IMR-90 (cell line): ENCODE measurements at regions not wholly inside any gene's neighbourhood (a gene's known extent, or its start where the extent isn't known, plus 50 kb on each side); places are given as distances from the start of the nearest gene placed in this dataset.

Experiments
- ATAC-seq: fragments of 200-7000 bp; cut with Tn5 transposase; 2 replicates; pipeline ENCODE4 v1.9.1; 2020; ENCODE audit warnings: low read depth, mild to moderate bottlenecking, moderate library complexity
- BruUV-seq: library from RNA; stranded (reverse); fragments of 400-500 nt; replicated peaks from 2 replicates; lab custom pipeline; 2021; lab: Mats Ljungman, UMichigan
- CTCF ChIA-PET: fragments of 300-600 bp; formaldehyde crosslinking; extraction: SDS; loops from one replicate; lab custom pipeline; 2021; ENCODE audit warnings: antibody characterized with exemption; lab: Yijun Ruan, JAX
- POLR2A ChIA-PET: fragments of 300-600 bp; sonication (Branson Sonifier 250); formaldehyde crosslinking; loops from one replicate; lab custom pipeline; 2022; ENCODE audit warnings: antibody characterized with exemption; ENCODE audit not compliant: unreplicated experiment; lab: Charles Lee
- DNase-seq: peaks from one replicate; pipeline ENCODE4 v3.0.0; 2013
- H2AFZ ChIP-seq: replicated peaks from 2 replicates; pipeline ENCODE3; 2013; ENCODE audit warnings: low read length, mild to moderate bottlenecking; ENCODE audit not compliant: poor library complexity
- H2AK5ac ChIP-seq: 2 replicates; pipeline ENCODE4 v1.6.1; 2013; ENCODE audit warnings: low read depth, low read length, inconsistent platforms
- H2AK9ac ChIP-seq: replicated peaks from 2 replicates; pipeline ENCODE3; 2013; ENCODE audit warnings: mild to moderate bottlenecking, low read depth, low read length, moderate library complexity; ENCODE audit not compliant: poor library complexity
- H2BK120ac ChIP-seq: 2 replicates; pipeline ENCODE4 v1.6.1; 2013; ENCODE audit warnings: low read depth, low read length, inconsistent platforms
- H2BK15ac ChIP-seq: 3 replicates; pipeline ENCODE4 v1.6.1; 2013; ENCODE audit warnings: low read depth, low read length, inconsistent platforms
- H2BK20ac ChIP-seq: 2 replicates; pipeline ENCODE4 v1.6.1; 2013; ENCODE audit warnings: low read depth, mild to moderate bottlenecking, inconsistent platforms, low read length, moderate library complexity
- H2BK5ac ChIP-seq: 2 replicates; pipeline ENCODE4 v1.6.1; 2013; ENCODE audit warnings: mild to moderate bottlenecking, low read depth, low read length, inconsistent platforms; ENCODE audit not compliant: poor library complexity, severe bottlenecking
- H3K14ac ChIP-seq: replicated peaks from 2 replicates; pipeline ENCODE4 v1.6.1; 2013; ENCODE audit warnings: low read depth, low read length, inconsistent platforms
- H3K18ac ChIP-seq: 2 replicates; pipeline ENCODE4 v1.6.1; 2013; ENCODE audit warnings: low read depth, low read length, control low read depth
- H3K23ac ChIP-seq: 2 replicates; pipeline ENCODE4 v1.6.1; 2013; ENCODE audit warnings: low read depth, low read length, inconsistent platforms
- H3K27ac ChIP-seq: 2 replicates; pipeline ENCODE4 v1.5.1; 2013; ENCODE audit warnings: mild to moderate bottlenecking, control low read depth, low read length; ENCODE audit not compliant: insufficient read depth
- H3K27me3 ChIP-seq: 2 replicates; pipeline ENCODE4 v1.6.1; 2013; ENCODE audit warnings: low read length; ENCODE audit not compliant: control insufficient read depth, insufficient read depth
- H3K36me3 ChIP-seq: 2 replicates; pipeline ENCODE4 v1.6.1; 2013; ENCODE audit warnings: low read length, mixed read lengths; ENCODE audit not compliant: control insufficient read depth, insufficient read depth
- H3K4ac ChIP-seq: 2 replicates; pipeline ENCODE4 v1.6.1; 2013; ENCODE audit warnings: low read depth, low read length, inconsistent platforms
- H3K4me1 ChIP-seq: 2 replicates; pipeline ENCODE4 v1.6.1; 2013; ENCODE audit warnings: low read length, mixed read lengths; ENCODE audit not compliant: control insufficient read depth, insufficient read depth
- H3K4me2 ChIP-seq: 2 replicates; pipeline ENCODE4 v1.6.1; 2013; ENCODE audit warnings: low read depth, mild to moderate bottlenecking, control low read depth, low read length, moderate library complexity
- H3K4me3 ChIP-seq: 2 replicates; pipeline ENCODE4 v1.5.1; 2013; ENCODE audit warnings: low read depth, mild to moderate bottlenecking, control low read depth, low read length, moderate library complexity; ENCODE audit not compliant: insufficient read depth
- H3K56ac ChIP-seq: 2 replicates; pipeline ENCODE4 v1.6.1; 2013; ENCODE audit warnings: low read length, inconsistent platforms; ENCODE audit not compliant: insufficient read depth; ENCODE audit errors: extremely low read depth
- H3K79me1 ChIP-seq, 2 experiments: 2 replicates each; pipeline ENCODE4 v1.6.1; 2013; ENCODE audit warnings: low read length in 2 of 2, inconsistent platforms in 1 of 2, low read depth in 1 of 2
- H3K9ac ChIP-seq: 2 replicates; pipeline ENCODE4 v1.6.1; 2013; ENCODE audit warnings: low read depth, low read length, control low read depth
- H3K9me1 ChIP-seq: 2 replicates; pipeline ENCODE4 v1.6.1; 2013; ENCODE audit warnings: low read length, inconsistent platforms; ENCODE audit not compliant: insufficient read depth
- H3K9me3 ChIP-seq: 2 replicates; pipeline ENCODE4 v1.6.1; 2013; ENCODE audit warnings: low read length; ENCODE audit not compliant: control insufficient read depth, insufficient read depth
- H4K20me1 ChIP-seq: 2 replicates; pipeline ENCODE4 v1.6.1; 2013; ENCODE audit warnings: low read length, inconsistent platforms; ENCODE audit not compliant: insufficient read depth
- H4K5ac ChIP-seq: 2 replicates; pipeline ENCODE4 v1.6.1; 2013; ENCODE audit warnings: mild to moderate bottlenecking, low read depth, low read length, control low read depth
- H4K8ac ChIP-seq, 2 experiments: 2 replicates each; pipeline ENCODE4 v1.6.1; 2013; ENCODE audit warnings: low read depth in 2 of 2, low read length in 2 of 2, control low read depth in 1 of 2, inconsistent platforms in 1 of 2
- H4K91ac ChIP-seq: 2 replicates; pipeline ENCODE4 v1.6.1; 2013; ENCODE audit warnings: low read depth, low read length, inconsistent platforms; ENCODE audit not compliant: insufficient read depth
- FOS ChIP-seq: fragments of 150-350 bp; IDR thresholded peaks from 2 replicates; pipeline ENCODE4 v1.6.1; 2016; ENCODE audit warnings: low read depth, low read length
- MXI1 ChIP-seq: IDR thresholded peaks from 2 replicates; pipeline ENCODE4 v1.6.1; 2012; ENCODE audit warnings: low read depth, mild to moderate bottlenecking, low read length, moderate library complexity, borderline replicate concordance
- POLR2A ChIP-seq: IDR thresholded peaks from 2 replicates; pipeline ENCODE4 v1.6.1; 2012; ENCODE audit warnings: mild to moderate bottlenecking, low read depth, low read length
- RCOR1 ChIP-seq: IDR thresholded peaks from 2 replicates; pipeline ENCODE4 v1.6.1; 2012; ENCODE audit warnings: mild to moderate bottlenecking, low read length, improper control_type of control experiment; ENCODE audit not compliant: insufficient replicate concordance
- dilution Hi-C: fragments of 300-500 bp; cut with HindIII; formaldehyde crosslinking; loops from one replicate; pipeline ENCODE4 v1.14.3; 2018; ENCODE audit warnings: low sequenced_read_pairs; ENCODE audit not compliant: unreplicated experiment
- in situ Hi-C: fragments of 300-500 bp; cut with MboI; formaldehyde crosslinking; loops from 3 replicates; pipeline ENCODE4 v1.14.3; 2019; ENCODE audit warnings: low sequenced_read_pairs, inconsistent platforms, mixed read lengths
- intact Hi-C: fragments of 100-400 bp; cut with micrococcal nuclease; formaldehyde crosslinking; loops from 2 replicates; pipeline ENCODE4 v1.10.0; 2022

- no TSS peak for BruUV-seq
- Histone ChIP-seq H2BK15ac (no peak overlapping the region), H3K4me3 (no peak overlapping the region), H4K20me1 (no peaks in the 10 kb centered on the region), H2AFZ (no peak overlapping the region), H2AK5ac (no peak overlapping the region), H3K79me1 (no peaks in the 10 kb centered on the region), H2BK5ac (no peak overlapping the region), H4K5ac (no peak overlapping the region), H3K9me1 (no peaks in the 10 kb centered on the region), H3K56ac (no peak overlapping the region), H3K9ac (no peak overlapping the region), H3K36me3 (no peaks in the 10 kb centered on the region), H3K27ac (no peak overlapping the region), H3K4me1 (no peaks in the 10 kb centered on the region), H3K9me3 (no peaks in the 10 kb centered on the region), H3K27me3 (no peaks in the 10 kb centered on the region), H3K18ac (no peak overlapping the region), H4K91ac (no peak overlapping the region), H3K4ac (no peak overlapping the region), H3K4me2 (no peak overlapping the region), H2AK9ac (no peak overlapping the region), H4K8ac (no peak overlapping the region), H2BK20ac (no peak overlapping the region), H3K14ac (no peak overlapping the region), H3K23ac (no peak overlapping the region), H2BK120ac (no peak overlapping the region)
- DNase-seq = no peak
- dilution Hi-C loops (no loop called here), in situ Hi-C loops (loop anchor here (25.0 kb wide), 2 partner anchors 365 to 1090 kb away; no protein-coding TSS in a partner anchor), intact Hi-C loops (loop anchor here (10.0 kb wide), 2 partner anchors 448 to 1088 kb away; no protein-coding TSS in a partner anchor)
- no peak for ATAC-seq
- CTCF ChIA-PET = interaction anchor here (0.6 kb wide), 2 partner anchors 657 to 1034 kb away, joined by 3 to 5 read pairs; no protein-coding TSS in a partner anchor
- TF ChIP-seq FOS (no peak), POLR2A (no peak), MXI1 (no peak), RCOR1 (no peak)
- POLR2A ChIA-PET = no interaction called here
Observed at GRCh38 chr16:64452446-64452845, 669.4 kb downstream of the CDH11 start.
